ENCODE measurements at regions not wholly inside any gene's neighbourhood (a gene's known extent, or its start where the extent isn't known, plus 50 kb on each side); places are given as distances from the start of the nearest gene placed in this dataset.

- Histone ChIP-seq H3K27ac (no peak overlapping the region), H3K27me3 (no peaks in the 10 kb centered on the region), H3K9me3 (no peaks in the 10 kb centered on the region), H3K36me3 (no peaks in the 10 kb centered on the region), H3K4me1 (no peaks in the 10 kb centered on the region), H3K4me3 (no peak overlapping the region)
- DNase-seq (ENCODE audit: low spot score in 2 of 2): peak in 1 of 2 donors; percentile 20
- TF ChIP-seq CTCF (IDR thresholded peaks at IDR 0.05) (no peak), POLR2A (IDR thresholded peaks at IDR 0.05) (no peak), POLR2AphosphoS5 (IDR thresholded peaks at IDR 0.05) (no peak)
- intact Hi-C loops (cut with DNase I; ENCODE audit: low total_unique reads): no loop called here
These were observed 54.8 kb downstream of the RTP5 start for GRCh38 chr2:241924069-241924908.

GRCh38 chr2:241924909-241925250 lies 55.4 kb downstream of the RTP5 start:
- Histone ChIP-seq H3K4me1 (no peaks in the 10 kb centered on the region), H3K9me3 (no peaks in the 10 kb centered on the region), H3K27me3 (no peaks in the 10 kb centered on the region), H3K4me3 (no peak overlapping the region), H3K27ac (no peak overlapping the region), H3K36me3 (no peaks in the 10 kb centered on the region)
- intact Hi-C loops (cut with DNase I; ENCODE audit: low total_unique reads): no loop called here
- DNase-seq (ENCODE audit: low spot score in 2 of 2): peak in 1 of 2 donors; percentile 37
- no peak for TF ChIP-seq POLR2AphosphoS5 (IDR thresholded peaks at IDR 0.05)
- TF ChIP-seq POLR2A (IDR thresholded peaks at IDR 0.05): no peak

GRCh38 chr2:241925277-241925676 lies 55.7 kb downstream of the RTP5 start:
- H3K27ac ChIP-seq: no peak overlapping the region
- H3K27me3 ChIP-seq: no peaks in the 10 kb centered on the region
- H3K9me3 ChIP-seq: no peaks in the 10 kb centered on the region
- no peak for DNase-seq (ENCODE audit: low spot score in 2 of 2)
- TF ChIP-seq POLR2A (IDR thresholded peaks at IDR 0.05) (no peak), CTCF (IDR thresholded peaks at IDR 0.05) (no peak), POLR2AphosphoS5 (IDR thresholded peaks at IDR 0.05) (no peak)
- intact Hi-C loops (cut with DNase I; ENCODE audit: low total_unique reads): no loop called here
- H3K36me3 ChIP-seq: no peaks in the 10 kb centered on the region
- no peak overlapping the region for H3K4me3 ChIP-seq
- H3K4me1 ChIP-seq: no peaks in the 10 kb centered on the region

GRCh38 chr2:241925821-241926441 lies 56.4 kb downstream of the RTP5 start:
- DNase-seq (ENCODE audit: low spot score in 2 of 2): peak in 1 of 2 donors; percentile 22
- Histone ChIP-seq H3K36me3 (no peaks in the 10 kb centered on the region), H3K4me1 (no peaks in the 10 kb centered on the region), H3K27ac (no peak overlapping the region), H3K9me3 (no peaks in the 10 kb centered on the region), H3K27me3 (no peaks in the 10 kb centered on the region), H3K4me3 (no peak overlapping the region)
- TF ChIP-seq CTCF (IDR thresholded peaks at IDR 0.05) (no peak), POLR2A (IDR thresholded peaks at IDR 0.05) (no peak), POLR2AphosphoS5 (IDR thresholded peaks at IDR 0.05) (no peak)
- intact Hi-C loops (cut with DNase I; ENCODE audit: low total_unique reads): no loop called here

GRCh38 chr2:241926541-241927311 lies 57.2 kb downstream of the RTP5 start:
- Histone ChIP-seq H3K27me3 (no peaks in the 10 kb centered on the region), H3K9me3 (no peaks in the 10 kb centered on the region), H3K27ac (no peak overlapping the region), H3K4me3 (no peak overlapping the region), H3K4me1 (no peaks in the 10 kb centered on the region), H3K36me3 (no peaks in the 10 kb centered on the region)
- no peak for TF ChIP-seq POLR2A (IDR thresholded peaks at IDR 0.05)
- TF ChIP-seq CTCF (IDR thresholded peaks at IDR 0.05): no peak
- TF ChIP-seq POLR2AphosphoS5 (IDR thresholded peaks at IDR 0.05): no peak
- intact Hi-C loops (cut with DNase I; ENCODE audit: low total_unique reads): no loop called here
- DNase-seq (ENCODE audit: low spot score in 2 of 2): peak in 1 of 2 donors; percentile 27
